ENCODE measurements at regions not wholly inside any gene's neighbourhood (a gene's known extent, or its start where the extent isn't known, plus 50 kb on each side); places are given as distances from the start of the nearest gene placed in this dataset.

DNA sequence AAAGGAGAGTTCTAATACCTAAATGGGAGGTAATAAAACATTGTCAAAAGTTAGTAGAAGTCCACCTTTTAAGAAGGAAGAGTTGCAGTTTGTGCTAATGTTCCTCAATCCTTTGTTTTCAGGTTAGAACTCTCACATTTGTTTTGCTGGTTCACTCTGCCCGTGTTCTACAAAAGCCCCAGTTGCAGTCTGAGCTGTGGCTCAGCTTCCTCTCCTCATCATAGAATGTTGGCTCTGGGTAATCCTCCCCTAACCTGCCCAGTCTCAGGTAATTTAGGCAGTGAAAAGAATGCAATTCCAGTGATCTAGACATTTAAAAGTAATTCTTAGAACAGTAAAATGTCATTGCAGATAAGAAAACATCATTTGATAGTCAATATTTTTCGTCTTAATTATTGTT lies 1410.4 kb upstream of the ZEB2 start:
- TF ChIP-seq, protein P1, sequence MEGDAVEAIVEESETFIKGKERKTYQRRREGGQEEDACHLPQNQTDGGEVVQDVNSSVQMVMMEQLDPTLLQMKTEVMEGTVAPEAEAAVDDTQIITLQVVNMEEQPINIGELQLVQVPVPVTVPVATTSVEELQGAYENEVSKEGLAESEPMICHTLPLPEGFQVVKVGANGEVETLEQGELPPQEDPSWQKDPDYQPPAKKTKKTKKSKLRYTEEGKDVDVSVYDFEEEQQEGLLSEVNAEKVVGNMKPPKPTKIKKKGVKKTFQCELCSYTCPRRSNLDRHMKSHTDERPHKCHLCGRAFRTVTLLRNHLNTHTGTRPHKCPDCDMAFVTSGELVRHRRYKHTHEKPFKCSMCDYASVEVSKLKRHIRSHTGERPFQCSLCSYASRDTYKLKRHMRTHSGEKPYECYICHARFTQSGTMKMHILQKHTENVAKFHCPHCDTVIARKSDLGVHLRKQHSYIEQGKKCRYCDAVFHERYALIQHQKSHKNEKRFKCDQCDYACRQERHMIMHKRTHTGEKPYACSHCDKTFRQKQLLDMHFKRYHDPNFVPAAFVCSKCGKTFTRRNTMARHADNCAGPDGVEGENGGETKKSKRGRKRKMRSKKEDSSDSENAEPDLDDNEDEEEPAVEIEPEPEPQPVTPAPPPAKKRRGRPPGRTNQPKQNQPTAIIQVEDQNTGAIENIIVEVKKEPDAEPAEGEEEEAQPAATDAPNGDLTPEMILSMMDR (IDR thresholded peaks at IDR 0.05) = no peak
- TF ChIP-seq EZH2 (IDR thresholded peaks at IDR 0.05; ENCODE audit: borderline replicate concordance, insufficient read depth, low read depth, low read length, poor library complexity, severe bottlenecking) = no peak
